GM18499 (cell line): ENCODE measurements at regions not wholly inside any gene's neighbourhood (a gene's known extent, or its start where the extent isn't known, plus 50 kb on each side); places are given as distances from the start of the nearest gene placed in this dataset.

Experiments
- ATAC-seq: cut with Tn5 transposase; IDR thresholded peaks from one replicate; pipeline ENCODE4 v1.9.1; 2021; ENCODE audit warnings: moderate number of reproducible peaks; ENCODE audit not compliant: insufficient read depth, unreplicated experiment

DNA sequence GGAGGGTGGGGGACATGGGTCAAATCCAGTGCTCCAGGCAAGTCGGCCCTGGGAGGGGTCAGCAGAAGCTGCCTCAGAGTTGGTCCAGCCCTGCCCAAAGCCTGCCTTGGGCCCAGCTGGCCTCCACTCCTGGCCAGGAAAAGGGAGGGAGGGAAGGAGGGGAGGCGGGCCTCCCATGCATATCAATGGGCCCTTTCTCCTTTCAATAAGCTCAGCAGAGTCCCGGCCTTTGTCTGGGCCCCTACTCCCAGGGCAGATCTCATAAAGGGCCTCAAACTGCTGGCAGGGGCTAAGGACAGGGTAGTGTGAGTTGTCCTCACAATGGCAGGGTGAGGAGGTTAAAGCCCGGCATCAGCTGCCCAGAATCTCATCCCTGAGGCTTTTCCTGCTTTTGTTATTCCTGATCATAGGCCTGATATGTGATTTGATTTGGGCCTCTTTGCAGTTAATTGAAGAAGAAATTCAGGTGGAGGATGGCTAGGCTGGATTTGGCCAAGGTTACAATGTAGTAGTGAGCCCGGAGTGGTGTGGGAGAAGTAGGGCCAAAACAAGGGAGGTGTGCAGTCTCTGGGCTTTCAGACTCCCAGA is 121.1 kb upstream of the ATP6AP2 start:
- ATAC-seq, result no peak

DNA sequence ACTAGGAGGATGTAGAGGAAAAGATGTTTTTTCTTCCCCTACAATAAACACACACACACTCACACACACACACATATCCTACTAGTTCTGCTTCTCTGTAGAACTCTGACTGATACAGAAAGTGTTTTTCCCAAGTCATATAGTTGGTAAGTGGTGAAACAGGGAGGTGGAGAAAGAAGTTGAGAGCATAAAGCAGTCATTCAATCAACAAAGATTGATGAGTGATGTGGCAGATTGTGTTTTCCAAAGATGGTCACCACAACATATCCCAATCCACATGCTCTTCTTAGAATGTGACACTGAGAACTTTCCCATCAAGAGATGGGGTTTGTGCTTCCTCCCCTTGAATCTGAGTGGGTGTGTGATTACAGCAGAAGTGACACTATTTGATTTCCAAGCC is 123.4 kb upstream of the ATP6AP2 start:
- no peak for ATAC-seq

DNA sequence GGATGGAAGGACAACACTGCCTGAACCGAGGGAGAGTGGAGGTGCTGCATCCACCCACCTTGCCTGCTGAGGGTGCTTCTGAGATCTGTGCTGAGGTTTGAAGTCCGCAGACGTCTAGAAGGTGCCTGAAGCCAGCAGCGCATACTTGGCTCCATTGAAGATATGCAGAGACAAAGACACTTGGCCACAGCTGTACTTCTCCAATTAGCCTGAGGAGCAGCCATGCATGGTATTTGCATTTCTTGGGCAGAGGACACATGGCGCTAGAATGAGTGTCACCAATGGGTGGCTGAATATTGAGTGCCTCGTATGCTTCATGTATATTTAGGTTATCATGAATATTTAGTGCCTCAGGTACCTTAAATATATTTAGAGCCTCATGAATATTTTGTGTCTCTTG is 128.7 kb upstream of the ATP6AP2 start:
- ATAC-seq, result no peak

DNA sequence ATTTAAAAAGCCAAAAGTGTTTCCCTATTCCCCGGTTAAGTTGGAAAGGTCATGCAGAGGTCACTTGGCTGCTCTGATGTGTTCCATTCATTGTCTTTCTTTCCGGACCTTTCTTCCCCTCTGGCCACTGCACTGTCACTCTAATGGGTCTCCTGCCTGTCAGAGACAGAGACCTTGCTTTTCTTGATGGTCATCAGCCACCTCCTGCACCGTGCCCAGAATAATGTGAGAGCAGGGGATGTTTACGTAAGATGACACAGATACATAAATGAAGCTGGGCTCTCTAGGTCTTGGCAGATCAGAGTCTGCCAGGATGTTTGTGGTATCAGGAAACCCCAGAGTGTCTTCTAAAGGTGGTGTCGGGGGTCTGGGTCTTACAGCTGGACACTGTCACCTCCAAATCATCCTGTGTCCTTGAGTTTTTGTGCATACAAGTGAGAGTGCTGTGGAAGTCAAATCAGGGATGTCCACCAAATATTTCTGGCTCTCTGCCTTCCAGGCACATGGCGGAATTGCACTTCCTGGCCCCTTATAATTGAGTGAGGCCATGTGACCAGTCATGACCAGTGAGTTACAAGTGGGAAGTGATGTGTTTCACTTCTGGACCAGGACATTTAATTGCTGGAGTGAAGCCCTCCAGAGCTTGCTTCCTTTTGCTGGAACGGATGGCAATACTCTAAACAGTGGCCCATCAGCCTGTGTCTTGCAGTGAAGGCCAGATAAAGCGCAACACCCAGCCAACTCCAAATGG is 130.6 kb upstream of the ATP6AP2 start:
- no peak for ATAC-seq

DNA sequence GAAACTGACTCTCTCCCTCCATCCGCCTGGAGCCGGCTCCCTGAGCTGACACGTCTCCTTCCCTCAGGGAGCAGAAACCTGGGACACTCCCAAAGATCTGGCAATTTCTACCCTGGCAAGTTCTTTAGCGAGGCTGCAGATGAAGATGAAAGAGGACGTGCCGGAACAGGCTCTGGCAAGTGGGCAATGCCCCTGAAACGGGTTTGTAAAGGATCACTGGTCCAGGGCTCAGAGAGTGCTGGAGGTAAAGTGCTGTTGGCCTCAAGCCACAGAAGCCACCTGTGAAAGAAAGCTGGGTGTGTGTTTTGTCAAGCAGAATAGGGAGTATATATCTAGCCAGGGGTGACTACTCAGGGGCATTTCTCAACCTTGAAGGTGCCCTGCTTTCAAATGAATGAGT is 131.4 kb upstream of the ATP6AP2 start:
- ATAC-seq, result no peak

DNA sequence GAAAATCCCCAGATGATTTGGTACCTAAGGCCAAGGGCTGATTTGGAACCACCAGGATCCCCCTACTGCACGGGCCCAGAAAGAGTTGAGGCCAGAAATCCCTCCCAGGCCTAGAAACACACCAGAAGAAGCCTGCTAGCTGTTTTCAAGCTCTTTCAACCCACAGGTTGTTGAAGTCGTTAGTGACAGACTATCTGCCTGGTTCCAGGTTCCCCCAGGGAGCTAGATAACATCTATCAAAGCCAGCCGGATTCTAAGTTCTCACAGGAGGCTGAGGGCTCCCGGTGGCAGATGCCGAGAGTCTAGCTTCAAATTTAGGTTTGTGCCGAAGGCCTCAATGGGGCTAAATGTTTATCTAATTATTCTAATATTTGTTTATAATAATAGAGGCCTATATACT is 132.0 kb upstream of the ATP6AP2 start:
- ATAC-seq, result no peak

DNA sequence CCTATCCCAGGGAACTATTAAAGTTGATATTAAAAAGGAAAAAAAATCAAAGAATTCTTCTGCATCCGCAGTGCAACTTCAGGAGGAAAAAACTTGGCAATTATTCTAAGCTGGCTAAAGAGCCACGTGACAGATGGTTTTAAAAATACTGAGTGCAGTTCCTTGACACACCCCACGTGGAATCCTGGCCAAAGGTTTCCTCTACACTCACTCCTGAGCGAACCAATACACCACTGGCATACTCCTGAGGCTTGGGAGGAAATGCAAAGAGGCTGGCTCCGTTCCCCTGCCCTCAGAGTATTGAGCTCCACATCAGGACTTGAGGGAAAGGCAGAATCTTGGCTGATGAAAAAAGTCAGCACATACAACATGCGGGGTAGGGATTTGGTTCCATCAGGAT is 133.8 kb upstream of the ATP6AP2 start:
- no peak for ATAC-seq

DNA sequence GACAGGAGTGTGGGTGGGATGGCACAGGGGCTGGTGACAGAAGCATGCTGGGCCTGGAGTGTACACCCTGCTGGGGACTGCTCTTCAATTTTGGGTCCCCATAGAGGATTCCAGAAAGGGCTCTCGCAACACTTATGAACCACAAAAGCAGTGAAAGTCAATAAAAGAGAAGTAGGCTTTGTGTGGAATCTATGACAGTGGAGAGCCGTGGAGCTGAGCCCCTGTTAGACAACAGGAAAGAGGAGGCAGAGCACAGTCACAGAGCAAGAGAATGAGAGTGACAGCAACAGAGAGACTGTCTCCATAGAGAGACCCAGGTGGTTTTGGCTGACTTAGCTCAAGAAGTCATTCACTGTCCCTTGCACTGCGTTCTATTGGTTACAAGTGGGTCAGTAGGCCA is 135.1 kb upstream of the ATP6AP2 start:
- no peak for ATAC-seq

DNA sequence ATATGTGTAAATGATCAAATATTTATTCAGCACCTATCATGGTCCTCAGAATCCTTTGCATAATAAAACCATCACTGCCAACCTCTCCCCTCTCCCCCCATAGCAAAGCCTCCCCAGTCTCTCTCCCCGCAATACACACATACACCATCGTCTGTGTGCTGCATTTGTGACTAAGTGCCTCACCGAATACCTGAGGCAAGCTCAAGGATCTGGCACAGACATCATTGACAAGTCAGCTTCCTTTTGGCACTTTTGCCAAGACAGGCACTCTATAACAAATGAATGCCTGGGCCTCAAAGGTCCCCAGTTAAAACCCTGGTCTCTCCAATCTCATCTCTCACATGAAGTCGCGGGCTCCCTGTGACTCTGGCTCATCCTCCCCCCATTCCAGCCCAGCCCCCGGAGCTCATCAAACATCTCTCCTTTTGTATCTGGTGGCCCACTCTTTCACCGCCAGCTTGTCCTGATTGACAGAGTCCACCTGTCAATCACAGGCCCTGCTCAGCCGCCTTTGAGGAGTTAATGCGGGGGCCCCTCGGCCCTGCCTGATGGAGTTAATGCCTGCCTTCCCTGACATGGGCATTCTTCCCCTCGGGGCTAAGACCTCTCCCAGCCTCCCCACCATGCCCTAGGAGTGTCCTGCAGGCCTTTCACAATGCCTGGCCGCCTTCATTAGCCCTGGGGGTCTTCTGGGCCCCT is 135.8 kb upstream of the ATP6AP2 start:
- ATAC-seq, result no peak

DNA sequence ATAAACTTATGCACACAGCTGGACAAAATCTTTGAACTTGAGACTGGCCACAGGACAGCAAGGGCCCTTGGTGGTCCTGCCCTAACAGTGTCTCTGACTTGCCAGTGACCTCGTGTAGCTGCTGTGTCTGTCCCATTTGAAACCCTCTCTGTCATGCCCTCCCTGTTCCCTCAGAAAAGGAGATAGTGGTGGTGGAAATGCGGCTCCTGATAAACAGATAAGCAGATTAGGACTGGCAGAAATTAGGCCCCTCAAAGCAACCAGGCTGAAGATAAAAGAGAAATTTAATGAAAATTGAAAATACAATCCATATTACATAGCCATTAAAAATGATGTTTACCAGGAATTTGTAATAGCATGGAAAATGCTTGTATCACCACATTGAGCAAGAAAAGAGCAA is 136.6 kb upstream of the ATP6AP2 start:
- no peak for ATAC-seq

DNA sequence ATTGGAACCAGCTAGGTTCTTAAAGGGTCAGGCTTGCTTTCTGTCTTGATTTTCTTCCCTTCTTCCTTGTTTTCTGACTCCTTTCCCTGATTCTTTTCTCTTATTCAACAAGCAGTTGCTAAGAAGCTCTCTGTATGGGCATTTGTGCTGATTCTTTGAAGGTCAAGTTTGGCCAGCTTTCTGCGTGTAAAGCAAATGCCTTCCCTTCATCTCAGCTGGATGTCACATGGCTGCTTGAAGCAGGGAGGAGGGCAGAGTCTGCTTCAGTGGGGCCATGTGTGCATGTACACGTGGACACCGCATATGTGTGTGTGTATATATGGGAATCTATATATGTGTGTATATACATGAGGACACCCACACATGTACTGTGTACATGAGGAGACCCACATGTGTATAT is 139.9 kb upstream of the ATP6AP2 start:
- no peak for ATAC-seq

DNA sequence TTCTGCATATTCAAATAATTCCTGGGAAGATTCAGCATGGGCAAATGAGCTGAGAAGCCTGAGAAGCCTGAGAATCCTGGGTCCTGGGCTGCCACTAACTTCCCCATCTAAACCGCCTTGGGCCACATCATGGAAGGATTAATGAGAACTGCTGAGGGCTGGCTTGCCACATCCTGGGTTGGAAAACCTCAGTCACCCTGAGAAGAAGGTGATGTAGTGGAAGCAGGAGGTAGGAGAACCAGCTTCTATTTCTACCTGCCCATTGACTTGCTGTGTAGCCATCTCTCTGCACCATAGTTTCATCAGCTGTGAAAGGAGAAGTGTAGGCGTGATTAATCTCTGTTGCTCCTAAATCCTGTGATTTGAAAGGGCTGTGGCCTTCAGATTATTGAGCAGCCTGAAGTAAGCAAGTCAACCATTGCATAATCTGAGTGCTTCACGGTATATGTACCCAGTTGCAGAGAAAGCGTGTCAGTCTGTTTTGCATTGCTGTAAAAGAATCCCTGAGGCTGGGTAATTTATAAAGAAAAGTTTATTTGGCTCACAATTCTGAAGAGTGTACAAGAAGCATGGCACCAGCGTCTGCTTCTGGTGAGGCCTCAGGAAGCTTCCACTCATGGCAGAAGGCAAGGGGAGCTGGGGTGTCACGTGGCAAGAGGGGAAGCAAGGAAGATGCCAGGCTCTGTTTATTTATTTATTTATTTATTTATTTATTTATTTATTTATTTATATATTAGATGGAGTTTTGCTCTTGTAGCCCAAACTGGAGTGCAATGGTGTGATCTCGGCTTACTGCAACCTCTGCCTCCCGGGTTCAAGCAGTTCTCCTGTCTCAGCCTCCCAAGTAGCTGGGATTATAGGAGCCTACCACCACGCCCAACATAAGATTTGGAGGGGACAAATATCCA is 140.9 kb upstream of the ATP6AP2 start:
- no peak for ATAC-seq

DNA sequence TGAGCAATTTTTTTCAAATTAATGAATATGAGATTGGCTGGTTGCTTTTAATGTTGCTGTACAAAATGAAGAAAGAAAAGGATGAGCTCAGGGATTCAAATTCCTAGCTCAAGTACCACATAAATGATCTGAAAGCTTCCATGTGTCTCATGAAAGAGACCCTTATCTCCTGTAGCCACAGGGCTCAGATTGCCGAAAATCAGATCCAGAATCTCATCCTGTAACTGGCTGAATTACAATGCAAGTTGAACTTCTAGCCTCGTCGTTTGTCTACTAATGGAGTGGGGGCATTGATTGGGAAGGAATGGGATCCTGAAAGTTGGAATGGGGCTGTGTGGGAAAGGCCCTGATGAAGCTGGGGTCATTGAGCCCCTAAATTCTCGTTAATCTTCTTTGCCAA is 143.4 kb upstream of the ATP6AP2 start:
- no peak for ATAC-seq

DNA sequence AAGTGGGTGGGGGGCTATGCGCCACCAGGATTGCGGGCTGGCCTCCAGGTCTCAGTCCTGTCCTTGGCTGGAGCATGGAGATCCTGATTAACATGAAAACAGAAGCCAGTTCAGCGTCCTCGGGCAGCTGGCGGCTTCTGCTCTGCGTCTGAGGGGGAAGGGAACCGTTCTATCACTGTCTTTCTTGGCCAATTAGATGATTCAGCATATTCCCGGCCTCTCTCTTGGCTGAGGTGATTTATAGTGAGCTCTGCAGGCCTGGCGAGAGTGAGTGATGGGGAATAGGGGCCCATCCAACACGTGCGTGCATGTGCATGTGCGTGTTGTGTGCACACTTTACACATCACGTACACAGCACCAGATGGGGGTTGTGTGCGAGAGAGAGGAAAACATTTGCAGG is 145.8 kb upstream of the ATP6AP2 start:
- ATAC-seq, result no peak

DNA sequence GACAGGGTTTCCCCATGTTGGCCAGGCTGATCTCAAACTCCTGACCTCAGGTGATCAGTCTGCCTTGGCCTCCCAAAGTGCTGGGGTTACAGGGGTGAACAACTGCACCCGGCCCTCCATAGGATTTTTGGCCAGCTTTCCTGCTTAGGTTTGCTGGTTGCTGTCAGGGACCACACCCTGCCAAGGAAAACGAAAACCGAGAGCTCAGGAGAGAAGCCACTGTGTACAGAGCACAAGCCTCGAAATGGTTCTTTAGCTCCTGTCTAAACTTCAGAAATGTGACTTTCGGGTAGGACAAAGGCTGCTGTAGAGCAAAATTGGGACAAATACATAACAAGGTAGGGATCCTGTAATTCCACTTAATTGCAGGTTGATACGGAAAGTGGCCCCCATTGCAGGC is 146.3 kb upstream of the ATP6AP2 start:
- ATAC-seq, result no peak

DNA sequence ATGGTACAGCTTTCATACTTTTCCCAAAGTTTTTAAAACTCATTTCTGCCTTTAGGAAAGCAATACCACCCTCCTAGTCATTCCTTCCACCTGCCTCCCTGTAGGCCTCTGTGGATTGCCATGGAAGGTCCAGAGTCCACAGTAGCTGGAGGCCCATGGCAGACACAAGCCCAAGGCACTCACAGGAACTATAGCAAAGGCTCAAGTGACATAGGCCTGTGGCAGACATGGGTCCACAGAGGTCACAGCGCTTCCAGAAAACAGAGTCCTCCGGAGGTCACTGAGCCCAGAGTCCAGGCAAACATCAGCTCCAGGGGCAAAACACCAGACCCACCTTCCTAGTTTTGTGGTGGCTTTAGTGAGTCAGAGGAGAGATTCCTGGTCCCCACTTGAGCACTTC is 147.6 kb upstream of the ATP6AP2 start:
- ATAC-seq, result no peak

DNA sequence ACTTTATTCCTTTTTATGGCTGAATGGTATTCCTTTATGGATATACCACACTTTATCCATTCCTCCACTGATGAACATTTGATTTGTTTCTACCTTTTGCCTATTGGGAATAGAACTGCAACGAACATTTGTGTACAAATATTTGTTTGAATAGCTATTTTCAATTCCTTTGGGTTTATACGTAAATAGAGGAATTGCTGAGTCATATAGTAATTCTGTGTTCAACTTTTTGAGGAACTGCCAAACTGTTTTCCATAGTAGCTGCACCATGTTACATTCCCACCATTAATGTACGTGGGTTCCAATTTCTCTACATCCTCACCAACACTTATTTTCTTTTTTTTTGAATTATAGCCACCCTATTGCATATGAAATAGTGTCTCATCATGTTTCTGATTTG is 156.5 kb upstream of the ATP6AP2 start:
- ATAC-seq, result no peak

DNA sequence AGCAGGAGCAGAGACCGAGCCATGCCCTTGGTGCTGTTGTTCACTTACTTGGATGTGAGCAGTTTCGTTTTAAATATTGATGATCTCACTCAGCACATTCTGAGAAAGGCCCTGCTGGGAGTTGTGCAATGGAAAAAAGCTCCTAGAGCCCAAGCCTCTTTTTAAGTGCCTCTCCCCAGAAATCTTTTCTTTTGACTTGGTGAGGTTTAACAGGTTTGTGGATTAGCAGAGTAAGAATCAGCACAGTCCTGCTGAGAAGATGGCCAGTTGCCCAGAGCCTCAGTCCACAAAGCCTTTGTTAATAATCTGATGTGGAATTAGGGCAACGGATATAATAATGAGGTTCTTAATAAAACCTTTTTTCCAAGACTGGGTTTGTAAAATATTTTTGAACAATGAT is 157.5 kb upstream of the ATP6AP2 start:
- no peak for ATAC-seq

DNA sequence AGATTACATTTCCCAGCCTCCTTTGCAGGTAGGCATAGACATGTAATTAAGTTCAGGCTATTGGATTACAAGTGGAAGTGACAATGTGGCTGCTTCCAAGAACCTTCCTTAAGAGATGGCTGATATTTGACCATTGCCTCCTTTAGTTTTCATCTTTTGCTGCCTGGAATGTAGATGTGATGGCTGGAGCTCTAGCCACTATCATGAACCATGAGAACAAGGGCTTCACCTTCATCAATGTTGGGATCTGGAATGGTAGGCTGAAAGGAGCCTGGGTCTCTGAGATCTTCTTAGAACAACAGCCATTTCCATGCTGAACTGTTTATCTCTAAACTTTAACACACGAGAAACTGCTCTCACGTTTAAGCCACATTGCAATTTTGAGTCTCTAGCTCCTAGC is 158.7 kb upstream of the ATP6AP2 start:
- no peak for ATAC-seq

DNA sequence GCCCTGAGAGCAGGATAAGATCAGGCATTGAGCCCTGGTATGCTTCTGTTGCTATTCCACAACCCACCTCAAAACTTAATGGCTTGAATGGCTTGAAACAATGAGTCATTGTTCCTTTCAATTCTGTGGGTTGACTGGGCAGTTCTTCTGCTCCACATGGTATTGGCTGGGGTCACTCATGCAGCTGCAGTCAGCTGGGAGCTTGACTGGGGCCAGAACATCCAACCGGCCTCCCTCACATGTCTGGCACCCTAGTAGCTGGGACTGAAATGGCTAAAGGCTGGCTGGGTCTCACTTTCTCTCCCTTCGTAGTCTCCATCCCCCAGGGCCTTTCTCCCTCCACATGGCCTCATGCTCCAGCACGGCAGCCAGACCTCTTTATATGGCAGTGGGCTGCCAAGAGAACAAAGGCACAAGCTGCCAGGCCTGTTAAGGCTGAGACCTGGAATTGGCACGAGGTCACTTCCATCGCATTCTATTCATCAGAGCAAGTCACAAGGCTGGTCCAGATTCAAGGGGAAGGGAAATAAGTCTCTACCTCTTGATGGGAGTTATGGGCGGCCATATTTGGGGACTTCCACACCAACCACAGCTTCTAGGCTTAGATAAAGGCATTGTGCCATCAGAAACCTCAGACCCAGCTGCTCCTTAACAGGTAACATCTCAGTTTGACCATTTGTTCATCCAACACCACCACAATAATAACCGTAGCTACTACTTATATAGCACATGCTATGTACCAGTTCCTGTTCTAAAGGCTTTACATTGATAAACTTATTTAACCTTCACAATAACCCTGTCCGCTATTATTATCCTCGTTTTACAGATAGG is 159.7 kb upstream of the ATP6AP2 start:
- no peak for ATAC-seq
